Forelimb muscle (tissue), 1 donor: ENCODE measurements at regions not wholly inside any gene's neighbourhood (a gene's known extent, or its start where the extent isn't known, plus 50 kb on each side); places are given as distances from the start of the nearest gene placed in this dataset.
"Not testable (repeated sequence)": the region's sequence is repeated elsewhere in the genome, so short reads cannot be mapped to it uniquely, and the experiment has no call there.

Experiments used
- DNase-seq: peaks from one replicate; pipeline ENCODE4 v3.0.0-alpha.2; 2013; ENCODE audit warnings: low read depth

DNA sequence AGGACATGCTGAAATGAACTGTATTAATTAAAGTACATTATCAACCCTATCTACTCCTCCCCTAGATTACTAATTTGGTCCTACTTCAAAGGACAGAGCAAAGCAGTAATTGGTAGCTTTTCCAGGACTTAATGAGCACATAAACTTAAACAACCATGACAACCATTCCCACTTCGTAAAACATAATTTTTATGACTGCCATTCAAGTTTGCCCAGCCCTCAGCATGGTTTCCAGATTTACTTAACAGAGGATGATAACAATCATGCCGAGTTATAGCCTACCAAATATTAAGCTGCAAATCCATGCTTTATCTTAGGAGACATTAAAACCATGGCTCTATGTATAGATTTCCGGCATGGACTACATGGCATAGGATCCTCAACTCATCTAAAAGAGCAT, 401.1 kb upstream of the CHAC2 start:
- DNase-seq: no peak

DNA sequence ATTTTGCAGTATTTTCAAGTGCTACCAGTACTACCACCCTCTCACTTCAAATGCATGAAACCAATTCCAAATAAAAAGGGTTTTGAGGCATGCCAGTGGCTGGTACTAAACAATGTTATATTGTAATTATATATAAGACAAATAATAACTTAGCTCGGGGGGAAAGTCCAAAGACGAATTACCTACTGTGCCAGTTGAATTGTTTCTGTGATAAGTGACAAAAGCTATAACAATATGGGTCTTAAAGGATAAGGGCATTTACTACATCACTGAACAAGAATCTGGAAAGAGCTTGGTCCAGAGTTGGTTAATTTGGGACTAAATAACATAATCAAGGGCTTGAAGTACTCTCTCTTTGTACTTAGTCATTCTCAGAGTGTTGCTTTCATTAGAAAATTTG, 404.7 kb upstream of the CHAC2 start:
- no peak for DNase-seq

DNA sequence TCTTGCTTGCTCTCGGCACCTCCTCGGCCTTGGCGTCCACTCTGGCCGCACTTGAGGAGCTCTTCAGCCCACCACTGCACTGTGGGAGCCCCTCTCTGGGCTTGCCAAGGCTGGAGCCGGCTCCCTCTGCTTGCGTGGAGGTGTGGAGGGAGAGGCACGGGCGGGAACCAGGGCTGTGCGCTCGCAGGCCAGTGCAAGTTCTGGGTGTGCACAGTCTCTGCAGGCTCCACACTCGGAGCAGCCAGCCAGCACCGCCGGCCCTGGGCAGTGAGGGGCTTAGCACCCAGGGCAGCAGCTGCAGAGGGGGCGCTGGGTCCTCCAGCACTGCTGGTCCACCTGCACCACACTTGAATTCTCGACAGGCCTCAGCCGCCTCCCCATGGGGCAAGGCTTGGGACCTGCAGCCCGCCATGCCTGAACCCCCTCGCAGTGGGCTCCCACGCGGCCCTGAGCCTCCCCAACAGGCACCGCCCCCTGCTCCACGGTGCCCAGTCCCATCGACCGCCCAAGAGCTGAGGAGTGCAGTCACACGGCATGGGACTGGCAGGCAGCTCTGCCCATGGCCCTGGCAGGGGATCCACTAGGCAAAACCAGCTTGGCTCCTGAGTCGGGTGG, 411.2 kb upstream of the CHAC2 start:
- no peak for DNase-seq

- DNase-seq: no peak
Observed at GRCh38 chr2:53353135-53354114, 414.2 kb upstream of the CHAC2 start.

DNA sequence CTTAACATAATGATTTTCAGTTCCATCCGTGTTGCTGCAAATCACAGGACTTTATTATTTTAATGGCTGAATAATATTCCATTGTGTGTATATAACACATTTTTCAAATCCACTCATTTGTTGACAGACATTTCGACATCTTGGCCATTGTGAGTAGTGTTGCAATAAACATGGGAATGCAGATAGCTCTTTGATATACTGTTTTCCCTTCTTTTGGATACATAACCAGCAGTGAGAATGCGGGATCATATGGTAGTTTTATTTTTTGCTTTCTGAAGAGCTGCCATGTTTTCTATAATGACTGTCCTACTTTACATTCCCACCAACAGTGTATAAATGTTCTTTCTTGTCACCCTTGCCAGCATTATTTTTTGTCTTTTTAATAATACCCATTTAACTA, 420.3 kb upstream of the CHAC2 start:
- no peak for DNase-seq

- DNase-seq: no peak
Observed at GRCh38 chr2:53342248-53342647, 425.4 kb upstream of the CHAC2 start.

- DNase-seq: no peak
Observed at GRCh38 chr2:53334610-53335009, 433.0 kb upstream of the CHAC2 start.

GRCh38 chr2:53331667-53332066, 435.9 kb upstream of the CHAC2 start:
- DNase-seq: no peak

DNA sequence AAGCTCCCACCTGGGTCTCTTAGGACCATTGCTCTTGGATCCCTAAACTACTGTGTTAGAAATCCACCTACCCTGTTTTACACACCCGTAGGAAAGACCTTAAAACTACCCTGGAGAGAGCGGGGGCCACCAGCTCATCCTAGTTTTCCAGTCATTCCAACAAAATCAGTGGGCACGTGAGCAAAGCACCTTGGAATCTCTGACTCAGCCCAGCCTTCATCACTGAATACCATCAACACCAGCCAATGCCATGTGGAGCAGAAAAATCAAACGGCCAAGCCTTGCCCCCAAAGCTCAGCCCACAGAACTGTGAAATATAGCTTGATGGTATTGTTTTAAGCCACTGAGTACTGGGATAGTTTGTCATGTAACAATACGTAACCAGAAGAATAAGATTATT, 449.7 kb upstream of the CHAC2 start:
- no peak for DNase-seq

- DNase-seq: no peak
Observed at GRCh38 chr2:53315149-53315548, 452.5 kb upstream of the CHAC2 start.

DNA sequence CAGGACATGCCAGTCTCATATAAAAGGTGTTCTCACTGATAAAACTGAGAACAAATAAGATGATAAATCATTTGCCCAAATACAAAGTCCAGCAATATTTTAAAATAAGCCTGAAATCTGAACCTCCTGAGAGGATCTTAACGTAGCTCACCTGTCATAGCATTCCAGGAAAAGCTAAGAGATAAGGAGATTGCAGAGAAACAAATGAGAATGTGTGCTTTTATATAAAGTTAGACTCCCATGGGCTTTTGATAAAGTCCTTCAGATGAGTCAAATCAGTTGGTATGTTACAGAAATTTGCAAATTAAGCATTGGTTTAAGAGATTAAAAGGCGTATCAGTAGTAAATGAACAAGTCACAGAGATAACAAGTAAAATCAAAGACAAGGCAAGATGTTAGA, 452.9 kb upstream of the CHAC2 start:
- no peak for DNase-seq

DNA sequence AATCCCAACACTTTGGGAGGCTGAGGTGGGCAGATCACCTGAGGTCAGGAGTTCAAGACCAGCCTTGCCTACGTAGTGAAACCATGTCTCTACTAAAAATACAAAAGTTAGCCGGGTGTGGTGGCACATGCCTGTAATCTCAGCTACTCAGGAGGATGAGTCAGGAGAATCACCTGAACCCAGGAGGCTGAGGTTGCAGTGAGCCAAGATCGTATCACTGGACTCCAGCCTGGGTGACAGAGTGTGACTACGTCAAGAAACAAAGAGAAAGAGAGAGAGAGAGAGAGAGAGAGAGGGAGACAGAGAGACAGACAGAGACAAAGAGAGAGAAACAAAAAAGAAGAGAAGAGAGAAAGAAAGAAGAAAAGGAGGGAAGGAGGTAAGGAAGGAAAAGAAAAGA, 454.0 kb upstream of the CHAC2 start:
- not testable (repeated sequence) for DNase-seq

- no peak for DNase-seq
Observed at GRCh38 chr2:53312721-53313120, 454.9 kb upstream of the CHAC2 start.

- DNase-seq: no peak
Observed at GRCh38 chr2:53312181-53312580, 455.4 kb upstream of the CHAC2 start.

- no peak for DNase-seq
Observed at GRCh38 chr2:53303012-53303578, 464.5 kb upstream of the CHAC2 start.

- no peak for DNase-seq
Observed at GRCh38 chr2:53302455-53302854, 465.1 kb upstream of the CHAC2 start.

DNA sequence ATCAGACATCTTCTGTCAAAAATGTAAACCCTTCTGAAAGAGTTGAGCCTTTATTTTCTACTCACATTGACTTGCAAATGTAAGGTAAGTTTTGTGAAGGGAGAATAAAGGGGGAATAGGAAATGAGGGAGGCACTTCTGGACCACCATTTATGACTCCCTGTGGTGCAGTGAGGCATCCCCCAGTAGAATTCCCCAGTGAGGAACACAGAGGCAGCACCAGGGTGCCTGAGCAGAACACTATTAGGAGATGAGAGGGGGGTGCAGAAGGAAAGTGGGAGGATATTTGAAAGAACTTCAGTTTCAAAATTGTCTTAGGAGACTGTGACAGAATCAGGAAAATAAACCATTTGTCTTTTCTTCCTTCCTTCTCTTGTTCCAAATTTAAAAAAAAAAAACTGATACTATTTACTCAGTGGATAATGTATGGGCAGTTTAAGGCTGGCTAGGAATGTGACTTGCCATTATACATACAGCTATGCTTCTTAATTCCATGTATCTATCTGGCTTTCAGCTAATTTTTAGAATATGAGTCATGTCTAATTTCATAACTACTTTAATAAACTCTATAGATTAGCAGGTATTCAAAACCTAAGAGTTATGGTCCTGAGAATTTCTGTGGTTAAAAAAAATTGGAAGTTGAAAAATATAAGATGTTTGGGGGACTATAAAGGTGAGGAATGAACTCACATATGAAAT, 478.1 kb upstream of the CHAC2 start:
- DNase-seq: no peak

DNA sequence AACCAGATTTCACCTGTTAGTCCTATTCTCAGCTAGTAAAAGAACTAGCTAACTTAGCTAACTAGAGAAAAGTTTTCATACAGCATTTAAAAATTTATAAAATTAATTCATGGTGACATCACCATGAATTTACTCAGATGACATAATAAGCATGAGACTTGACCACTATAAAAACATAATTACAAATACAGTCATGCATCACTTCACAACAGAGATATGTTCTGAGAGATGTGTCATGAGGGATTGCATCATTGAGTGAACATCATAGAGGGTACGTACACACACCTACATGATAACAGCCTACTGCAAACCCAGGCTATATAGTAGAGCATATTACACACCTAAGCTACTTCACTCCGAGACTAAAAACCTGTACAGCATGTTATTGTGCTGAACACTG, 481.3 kb upstream of the CHAC2 start:
- DNase-seq: no peak

DNA sequence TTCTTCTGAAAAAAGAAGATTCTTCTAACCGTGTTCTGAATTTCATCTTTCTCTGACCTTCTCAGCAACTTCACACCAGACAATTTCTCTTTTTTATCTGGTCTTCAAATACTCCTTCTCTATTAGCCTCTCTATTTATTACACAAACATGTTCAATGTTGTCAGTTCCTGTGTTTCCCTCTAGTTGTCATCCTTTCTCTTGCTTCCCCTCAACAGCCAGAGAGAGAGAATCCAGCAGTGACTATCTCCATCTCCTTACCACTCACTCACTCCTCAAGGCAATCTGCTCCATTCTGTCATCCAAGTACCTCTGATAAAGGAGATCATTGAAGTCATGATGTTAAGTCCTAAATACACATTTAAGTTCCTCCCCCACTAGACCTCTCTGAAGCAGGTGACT, 491.9 kb upstream of the CHAC2 start:
- no peak for DNase-seq

GRCh38 chr2:53268626-53269025, 499.0 kb upstream of the CHAC2 start:
- DNase-seq: no peak

- no peak for DNase-seq
Observed at GRCh38 chr2:53268086-53268485, 499.5 kb upstream of the CHAC2 start.

GRCh38 chr2:53265544-53266299, 501.9 kb upstream of the CHAC2 start:
- no peak for DNase-seq
